ENCODE measurements at regions not wholly inside any gene's neighbourhood (a gene's known extent, or its start where the extent isn't known, plus 50 kb on each side); places are given as distances from the start of the nearest gene placed in this dataset.

DNA sequence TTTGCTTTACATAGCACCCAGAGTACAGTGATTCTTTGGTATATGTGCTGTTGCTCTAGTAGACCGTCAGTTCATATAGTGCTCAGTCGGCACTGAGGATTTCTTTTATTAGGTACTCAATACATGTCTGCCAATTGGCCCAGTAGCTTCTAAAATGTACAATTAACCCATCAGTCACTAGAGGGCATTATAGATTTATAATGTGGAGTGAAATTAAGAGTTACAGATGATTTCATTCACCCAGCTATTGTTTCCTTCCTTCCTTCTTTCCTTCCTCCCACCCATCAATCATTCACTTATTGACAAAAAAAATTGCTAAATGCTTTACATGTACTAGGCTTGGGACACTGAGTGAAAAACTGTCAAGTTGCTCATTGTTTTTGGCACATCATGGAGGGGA is 263.6 kb upstream of the USP24 start:
- Mint-ChIP-seq H3K4me1 (ENCODE audit: low read depth) (peaks cover 46% of the 10 kb centered on the region), H3K4me3 (no peak overlapping the region), H3K27ac (no peak overlapping the region), H3K9me3 (no peaks in the 10 kb centered on the region), H3K27me3 (ENCODE audit: insufficient read depth) (peaks cover 2% of the 10 kb centered on the region; the same call in 1 of the 2 replicates), H3K36me3 (ENCODE audit: low read depth) (no peaks in the 10 kb centered on the region)
- DNase-seq: peak; percentile 31
- TF ChIP-seq, protein P1, sequence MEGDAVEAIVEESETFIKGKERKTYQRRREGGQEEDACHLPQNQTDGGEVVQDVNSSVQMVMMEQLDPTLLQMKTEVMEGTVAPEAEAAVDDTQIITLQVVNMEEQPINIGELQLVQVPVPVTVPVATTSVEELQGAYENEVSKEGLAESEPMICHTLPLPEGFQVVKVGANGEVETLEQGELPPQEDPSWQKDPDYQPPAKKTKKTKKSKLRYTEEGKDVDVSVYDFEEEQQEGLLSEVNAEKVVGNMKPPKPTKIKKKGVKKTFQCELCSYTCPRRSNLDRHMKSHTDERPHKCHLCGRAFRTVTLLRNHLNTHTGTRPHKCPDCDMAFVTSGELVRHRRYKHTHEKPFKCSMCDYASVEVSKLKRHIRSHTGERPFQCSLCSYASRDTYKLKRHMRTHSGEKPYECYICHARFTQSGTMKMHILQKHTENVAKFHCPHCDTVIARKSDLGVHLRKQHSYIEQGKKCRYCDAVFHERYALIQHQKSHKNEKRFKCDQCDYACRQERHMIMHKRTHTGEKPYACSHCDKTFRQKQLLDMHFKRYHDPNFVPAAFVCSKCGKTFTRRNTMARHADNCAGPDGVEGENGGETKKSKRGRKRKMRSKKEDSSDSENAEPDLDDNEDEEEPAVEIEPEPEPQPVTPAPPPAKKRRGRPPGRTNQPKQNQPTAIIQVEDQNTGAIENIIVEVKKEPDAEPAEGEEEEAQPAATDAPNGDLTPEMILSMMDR (IDR thresholded peaks at IDR 0.05): peak; percentile 68

DNA sequence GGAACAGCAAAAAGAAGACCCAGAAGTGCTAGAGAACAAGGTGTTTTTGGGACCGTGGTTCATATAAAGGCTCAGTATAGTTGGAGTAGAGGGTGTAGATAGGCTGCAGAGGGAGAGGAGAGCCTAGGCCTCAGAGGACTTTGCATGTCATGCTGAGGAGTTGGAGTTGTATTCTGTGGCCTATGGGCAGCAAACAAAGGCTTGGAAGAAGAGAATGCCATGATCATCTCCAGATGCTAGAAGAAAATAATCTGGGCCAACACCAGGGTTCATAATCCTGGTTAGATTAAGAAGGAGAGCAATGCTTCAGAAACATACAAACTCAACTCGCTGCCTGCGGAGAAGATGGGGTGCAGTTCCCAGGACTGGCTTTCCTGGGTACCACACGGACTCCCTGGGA is 262.8 kb upstream of the USP24 start:
- Mint-ChIP-seq H3K27me3 (ENCODE audit: insufficient read depth) (peaks cover 2% of the 10 kb centered on the region; the same call in 1 of the 2 replicates), H3K4me3 (no peak overlapping the region), H3K9me3 (no peaks in the 10 kb centered on the region), H3K27ac (no peak overlapping the region), H3K4me1 (ENCODE audit: low read depth) (peaks cover 51% of the 10 kb centered on the region), H3K36me3 (ENCODE audit: low read depth) (no peaks in the 10 kb centered on the region)
- TF ChIP-seq, protein P1 (IDR thresholded peaks at IDR 0.05): no peak
- no peak for DNase-seq

DNA sequence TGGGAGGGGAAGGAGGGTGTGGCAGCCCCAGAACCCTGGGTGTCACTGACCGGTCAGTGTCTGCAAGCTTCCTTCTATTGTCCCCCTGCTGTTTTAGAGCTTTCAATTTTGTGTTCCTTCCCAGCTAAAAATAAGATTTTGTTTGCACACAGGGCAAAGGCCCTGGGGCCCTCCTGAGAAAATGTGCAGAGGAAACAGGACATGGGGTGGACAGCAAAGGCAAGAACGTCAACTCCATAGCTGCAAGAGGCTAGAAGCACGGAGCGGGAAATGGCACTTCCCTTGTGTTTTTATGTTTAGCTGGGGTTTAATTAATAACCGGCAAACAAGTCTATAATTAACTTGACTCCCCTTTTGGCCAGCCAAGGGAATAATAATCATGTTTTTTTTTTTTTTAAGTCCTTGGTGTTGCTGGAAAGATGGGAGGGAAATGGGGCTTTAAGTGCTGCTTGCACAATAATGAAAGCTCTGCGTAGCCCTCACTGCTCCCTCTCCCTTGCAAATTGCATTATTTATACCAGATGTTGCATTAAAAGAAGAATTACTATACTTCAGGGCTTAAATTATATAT is 261.4 kb upstream of the USP24 start:
- H3K4me3 Mint-ChIP-seq: no peak overlapping the region
- no peaks in the 10 kb centered on the region for H3K36me3 Mint-ChIP-seq (ENCODE audit: low read depth)
- DNase-seq: no peak
- peaks cover 2% of the 10 kb centered on the region; the same call in 1 of the 2 replicates for H3K27me3 Mint-ChIP-seq (ENCODE audit: insufficient read depth)
- TF ChIP-seq, protein P1 (IDR thresholded peaks at IDR 0.05): no peak
- H3K27ac Mint-ChIP-seq: no peak overlapping the region
- peaks cover 55% of the 10 kb centered on the region for H3K4me1 Mint-ChIP-seq (ENCODE audit: low read depth)
- no peaks in the 10 kb centered on the region for H3K9me3 Mint-ChIP-seq

DNA sequence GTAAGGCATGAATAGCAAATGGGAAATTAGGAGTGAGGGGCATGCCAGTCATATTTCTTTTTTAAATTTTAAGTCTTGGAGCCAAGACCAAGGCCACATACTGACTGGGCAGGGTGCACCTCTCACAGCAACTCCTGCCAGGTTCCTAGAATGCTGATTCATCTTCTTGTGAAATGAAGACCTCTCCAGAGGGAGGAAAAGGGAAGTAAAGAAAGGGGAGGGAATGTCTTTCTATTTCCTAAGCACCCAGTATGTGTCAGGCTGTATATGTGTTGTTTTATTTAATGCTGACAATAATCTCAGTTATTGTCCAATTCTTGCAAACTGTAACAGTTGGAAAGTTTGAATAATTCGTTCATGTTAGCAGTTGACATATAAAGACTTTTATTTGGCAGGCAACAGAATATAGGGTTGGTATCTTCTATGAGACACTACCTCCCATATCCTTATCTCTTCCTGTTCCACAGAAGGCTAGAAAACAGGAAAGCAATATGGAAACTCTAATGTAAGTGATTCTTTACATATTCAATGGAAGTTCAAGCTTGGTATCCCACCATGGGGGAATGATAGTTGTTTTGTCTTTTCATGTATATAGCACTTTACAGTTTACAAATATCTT is 259.1 kb upstream of the USP24 start:
- no peaks in the 10 kb centered on the region for H3K36me3 Mint-ChIP-seq (ENCODE audit: low read depth)
- no peak overlapping the region for H3K27ac Mint-ChIP-seq

DNA sequence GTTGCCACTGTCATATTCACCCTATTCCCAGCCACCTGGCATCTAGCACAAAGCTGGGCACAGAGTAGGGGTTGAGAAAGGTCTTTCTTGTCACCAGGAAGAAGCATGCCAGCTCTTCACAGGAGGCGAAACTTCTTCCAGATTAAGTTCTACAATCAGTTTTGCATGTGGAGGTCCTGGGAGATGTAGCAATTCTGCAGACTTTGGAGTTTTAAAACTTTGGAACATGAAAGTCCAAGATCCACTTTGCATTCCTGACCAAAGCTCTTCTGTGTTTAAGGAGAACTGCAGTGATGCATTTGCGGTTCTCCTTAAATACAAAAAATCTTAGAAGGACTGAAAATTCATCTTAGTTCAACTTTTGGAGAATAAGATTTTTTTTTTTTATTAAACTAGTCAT is 258.5 kb upstream of the USP24 start:
- Mint-ChIP-seq H3K4me1 (ENCODE audit: low read depth) (peaks cover 26% of the 10 kb centered on the region), H3K9me3 (no peaks in the 10 kb centered on the region), H3K27ac (no peak overlapping the region), H3K36me3 (ENCODE audit: low read depth) (no peaks in the 10 kb centered on the region), H3K4me3 (no peak overlapping the region), H3K27me3 (ENCODE audit: insufficient read depth) (peaks cover 2% of the 10 kb centered on the region; the same call in 1 of the 2 replicates)
- no peak for DNase-seq
- TF ChIP-seq, protein P1 (IDR thresholded peaks at IDR 0.05): no peak

More for the DNA sequence above, 259.1 kb upstream of the USP24 start:
- Mint-ChIP-seq H3K9me3 (no peaks in the 10 kb centered on the region), H3K27me3 (ENCODE audit: insufficient read depth) (peaks cover 2% of the 10 kb centered on the region; the same call in 1 of the 2 replicates), H3K4me3 (no peak overlapping the region), H3K4me1 (ENCODE audit: low read depth) (peaks cover 33% of the 10 kb centered on the region)
- DNase-seq: no peak
- TF ChIP-seq, protein P1 (IDR thresholded peaks at IDR 0.05): no peak
